Adrenal gland (tissue), 5 donors: ENCODE measurements at regions not wholly inside any gene's neighbourhood (a gene's known extent, or its start where the extent isn't known, plus 50 kb on each side); places are given as distances from the start of the nearest gene placed in this dataset.

Experiments used
- POLR2A ChIP-seq, 2 donors: fragments of 450-650 bp; IDR thresholded peaks; one replicate each; pipeline ENCODE4 v1.6.1; 2017; ENCODE audit warnings: antibody characterized with exemption in 2 of 2, mild to moderate bottlenecking in 2 of 2, moderate library complexity in 1 of 2
- TF ChIP-seq, protein P1 (sequence below), 6 experiments: fragments of 450-650 bp in 4 of 6; fragments of 200-600 bp in 2 of 6; sonication (generic) in 1 of 6; IDR thresholded peaks; 1 replicate in 5 of 6; 2 replicates in 1 of 6; pipeline versions ENCODE4 v1.5.1 to v1.8.0; 2016 to 2021; ENCODE audit warnings: antibody characterized with exemption in 6 of 6, mild to moderate bottlenecking in 2 of 6, moderate library complexity in 1 of 6
- donor health status: DM: no; HTN: no; CAD: no.

DNA sequence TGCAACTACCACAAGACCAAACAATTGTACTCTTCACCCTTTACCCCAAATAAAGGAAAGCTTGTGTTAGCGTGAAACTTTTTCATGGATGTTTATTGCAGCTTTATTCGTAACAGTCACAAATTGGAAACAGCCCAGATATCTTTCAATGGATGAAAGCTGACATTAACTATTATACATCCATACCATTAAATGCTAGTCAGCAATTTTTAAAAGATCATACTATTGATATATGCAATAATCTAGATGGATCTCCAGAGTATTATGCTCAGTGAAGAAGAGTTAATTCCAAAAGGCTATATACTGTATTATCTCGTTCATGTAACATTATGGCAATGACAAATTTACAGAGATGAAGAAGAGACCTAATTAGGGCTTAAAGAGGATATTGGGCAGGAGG is 1491.2 kb upstream of the CDH8 start:
- TF ChIP-seq, protein P1, sequence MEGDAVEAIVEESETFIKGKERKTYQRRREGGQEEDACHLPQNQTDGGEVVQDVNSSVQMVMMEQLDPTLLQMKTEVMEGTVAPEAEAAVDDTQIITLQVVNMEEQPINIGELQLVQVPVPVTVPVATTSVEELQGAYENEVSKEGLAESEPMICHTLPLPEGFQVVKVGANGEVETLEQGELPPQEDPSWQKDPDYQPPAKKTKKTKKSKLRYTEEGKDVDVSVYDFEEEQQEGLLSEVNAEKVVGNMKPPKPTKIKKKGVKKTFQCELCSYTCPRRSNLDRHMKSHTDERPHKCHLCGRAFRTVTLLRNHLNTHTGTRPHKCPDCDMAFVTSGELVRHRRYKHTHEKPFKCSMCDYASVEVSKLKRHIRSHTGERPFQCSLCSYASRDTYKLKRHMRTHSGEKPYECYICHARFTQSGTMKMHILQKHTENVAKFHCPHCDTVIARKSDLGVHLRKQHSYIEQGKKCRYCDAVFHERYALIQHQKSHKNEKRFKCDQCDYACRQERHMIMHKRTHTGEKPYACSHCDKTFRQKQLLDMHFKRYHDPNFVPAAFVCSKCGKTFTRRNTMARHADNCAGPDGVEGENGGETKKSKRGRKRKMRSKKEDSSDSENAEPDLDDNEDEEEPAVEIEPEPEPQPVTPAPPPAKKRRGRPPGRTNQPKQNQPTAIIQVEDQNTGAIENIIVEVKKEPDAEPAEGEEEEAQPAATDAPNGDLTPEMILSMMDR (IDR thresholded peaks at IDR 0.05) = no peak
- no peak for TF ChIP-seq POLR2A (IDR thresholded peaks at IDR 0.05)
